ENCODE measurements at regions not wholly inside any gene's neighbourhood (a gene's known extent, or its start where the extent isn't known, plus 50 kb on each side); places are given as distances from the start of the nearest gene placed in this dataset.

DNA sequence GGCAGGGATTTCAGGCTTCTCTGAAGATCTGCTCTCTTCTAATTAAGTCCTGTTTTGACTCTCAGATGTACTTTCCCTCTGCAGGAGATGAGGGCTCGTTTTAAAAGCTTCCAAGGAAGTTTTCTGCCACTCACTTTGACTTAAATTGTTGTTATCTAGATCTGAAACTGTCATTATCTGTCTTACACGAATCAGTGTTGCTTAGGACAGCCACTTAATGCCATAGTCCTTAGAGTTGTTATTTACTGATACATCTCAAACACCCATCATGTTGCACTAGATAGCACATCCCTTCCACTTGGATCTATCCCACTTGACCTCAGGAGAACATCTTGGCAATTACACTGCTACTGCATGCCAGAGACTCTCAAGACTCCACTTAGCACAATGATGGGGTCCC, 86.9 kb upstream of the FAT3 start:
- Histone ChIP-seq H3K27ac (no peak overlapping the region), H3K4me1 (ENCODE audit: control insufficient read depth in 1 of 2, low read depth in 2 of 2) (no peaks in the 10 kb centered on the region), H3K4me3 (no peak overlapping the region), H3K27me3 (replicated peaks; ENCODE audit: insufficient read depth) (no peaks in the 10 kb centered on the region), H3K9me3 (no peaks in the 10 kb centered on the region), H3K36me3 (no peaks in the 10 kb centered on the region)
- no peak for ATAC-seq (ENCODE audit: insufficient number of reproducible peaks, low FRiP score, low read depth)
- TF ChIP-seq, protein P1, sequence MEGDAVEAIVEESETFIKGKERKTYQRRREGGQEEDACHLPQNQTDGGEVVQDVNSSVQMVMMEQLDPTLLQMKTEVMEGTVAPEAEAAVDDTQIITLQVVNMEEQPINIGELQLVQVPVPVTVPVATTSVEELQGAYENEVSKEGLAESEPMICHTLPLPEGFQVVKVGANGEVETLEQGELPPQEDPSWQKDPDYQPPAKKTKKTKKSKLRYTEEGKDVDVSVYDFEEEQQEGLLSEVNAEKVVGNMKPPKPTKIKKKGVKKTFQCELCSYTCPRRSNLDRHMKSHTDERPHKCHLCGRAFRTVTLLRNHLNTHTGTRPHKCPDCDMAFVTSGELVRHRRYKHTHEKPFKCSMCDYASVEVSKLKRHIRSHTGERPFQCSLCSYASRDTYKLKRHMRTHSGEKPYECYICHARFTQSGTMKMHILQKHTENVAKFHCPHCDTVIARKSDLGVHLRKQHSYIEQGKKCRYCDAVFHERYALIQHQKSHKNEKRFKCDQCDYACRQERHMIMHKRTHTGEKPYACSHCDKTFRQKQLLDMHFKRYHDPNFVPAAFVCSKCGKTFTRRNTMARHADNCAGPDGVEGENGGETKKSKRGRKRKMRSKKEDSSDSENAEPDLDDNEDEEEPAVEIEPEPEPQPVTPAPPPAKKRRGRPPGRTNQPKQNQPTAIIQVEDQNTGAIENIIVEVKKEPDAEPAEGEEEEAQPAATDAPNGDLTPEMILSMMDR (IDR thresholded peaks at IDR 0.05): no peak
- DNase-seq (ENCODE audit: low spot score): no peak

DNA sequence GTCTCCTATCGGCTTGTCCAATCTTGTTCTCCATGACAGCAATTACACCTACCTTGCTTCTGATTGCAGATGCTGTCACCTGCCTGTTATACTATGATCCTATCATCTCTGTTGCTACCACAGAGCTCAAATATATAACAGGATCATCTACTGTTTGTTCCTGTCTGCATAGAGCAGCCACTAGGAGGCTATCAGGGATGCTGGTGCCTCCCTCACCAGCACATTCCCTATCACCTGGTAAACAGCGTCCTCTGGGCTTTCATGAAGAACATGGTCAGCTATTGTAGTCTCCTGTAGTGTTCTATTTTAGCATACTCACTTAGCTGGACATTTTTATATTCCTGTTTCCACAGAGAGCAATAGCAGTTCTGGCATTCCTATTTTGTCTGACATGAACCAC, 87.8 kb upstream of the FAT3 start:
- H3K27ac ChIP-seq: no peak overlapping the region
- no peaks in the 10 kb centered on the region for H3K9me3 ChIP-seq
- no peaks in the 10 kb centered on the region for H3K4me1 ChIP-seq (ENCODE audit: control insufficient read depth in 1 of 2, low read depth in 2 of 2)
- no peaks in the 10 kb centered on the region for H3K36me3 ChIP-seq
- H3K27me3 ChIP-seq (replicated peaks; ENCODE audit: insufficient read depth): no peaks in the 10 kb centered on the region
- H3K4me3 ChIP-seq: no peak overlapping the region
- TF ChIP-seq, protein P1 (IDR thresholded peaks at IDR 0.05): no peak
- no peak for ATAC-seq (ENCODE audit: insufficient number of reproducible peaks, low FRiP score, low read depth)
- DNase-seq (ENCODE audit: low spot score): no peak

- DNase-seq (ENCODE audit: low spot score) (no peak), ATAC-seq (ENCODE audit: insufficient number of reproducible peaks, low FRiP score, low read depth) (no peak)
- Histone ChIP-seq H3K4me3 (no peak overlapping the region), H3K4me1 (ENCODE audit: control insufficient read depth in 1 of 2, low read depth in 2 of 2) (no peaks in the 10 kb centered on the region), H3K36me3 (no peaks in the 10 kb centered on the region), H3K27ac (no peak overlapping the region), H3K27me3 (replicated peaks; ENCODE audit: insufficient read depth) (no peaks in the 10 kb centered on the region), H3K9me3 (no peaks in the 10 kb centered on the region)
- TF ChIP-seq, protein P1 (IDR thresholded peaks at IDR 0.05): no peak
These were observed 93.2 kb upstream of the FAT3 start for GRCh38 chr11:92131289-92131865.

GRCh38 chr11:92130421-92130831, 94.2 kb upstream of the FAT3 start:
- H3K4me3 ChIP-seq: no peak overlapping the region
- H3K36me3 ChIP-seq: no peaks in the 10 kb centered on the region
- ATAC-seq (ENCODE audit: insufficient number of reproducible peaks, low FRiP score, low read depth) (no peak), DNase-seq (ENCODE audit: low spot score) (no peak)
- TF ChIP-seq, protein P1 (IDR thresholded peaks at IDR 0.05): no peak
- H3K9me3 ChIP-seq: no peaks in the 10 kb centered on the region
- no peaks in the 10 kb centered on the region for H3K4me1 ChIP-seq (ENCODE audit: control insufficient read depth in 1 of 2, low read depth in 2 of 2)
- H3K27me3 ChIP-seq (replicated peaks; ENCODE audit: insufficient read depth): no peaks in the 10 kb centered on the region
- H3K27ac ChIP-seq: no peak overlapping the region

GRCh38 chr11:92129811-92130210, 94.8 kb upstream of the FAT3 start:
- TF ChIP-seq, protein P1 (IDR thresholded peaks at IDR 0.05): no peak
- H3K4me3 ChIP-seq: no peak overlapping the region
- no peak for DNase-seq (ENCODE audit: low spot score)
- no peaks in the 10 kb centered on the region for H3K27me3 ChIP-seq (replicated peaks; ENCODE audit: insufficient read depth)
- no peaks in the 10 kb centered on the region for H3K36me3 ChIP-seq
- H3K4me1 ChIP-seq (ENCODE audit: control insufficient read depth in 1 of 2, low read depth in 2 of 2): no peaks in the 10 kb centered on the region
- no peaks in the 10 kb centered on the region for H3K9me3 ChIP-seq
- H3K27ac ChIP-seq: no peak overlapping the region
- no peak for ATAC-seq (ENCODE audit: insufficient number of reproducible peaks, low FRiP score, low read depth)
